OCI-LY3 (cell line): ENCODE measurements at regions not wholly inside any gene's neighbourhood (a gene's known extent, or its start where the extent isn't known, plus 50 kb on each side); places are given as distances from the start of the nearest gene placed in this dataset.

ENCODE experiments used
- H2AFZ ChIP-seq: fragments of 200-600, 300-600 bp; shearing (Covaris generic); 2 replicates; pipeline ENCODE4 v1.6.0; 2014; ENCODE audit warnings: antibody characterized with exemption, low read depth, low read length
- H3K27ac ChIP-seq: fragments of 200-600, 300-600 bp; sonication (generic); 2 replicates; pipeline ENCODE4 v1.5.1; 2014; ENCODE audit warnings: mild to moderate bottlenecking, low read length, moderate library complexity, mixed read lengths
- H3K27me3 ChIP-seq: fragments of 200-600, 300-600 bp; sonication (generic); 2 replicates; pipeline ENCODE4 v1.6.1; 2014; ENCODE audit warnings: low read depth, low read length, mixed read lengths
- H3K36me3 ChIP-seq: fragments of 200-600, 300-600 bp; sonication (generic); replicated peaks from 2 replicates; pipeline ENCODE3; 2014; ENCODE audit warnings: low read depth, low read length, mixed read lengths
- H3K4me1 ChIP-seq: fragments of 300-600, 200-600 bp; sonication (generic); 2 replicates; pipeline ENCODE4 v1.6.1; 2014; ENCODE audit warnings: low read length, mixed read lengths
- H3K4me2 ChIP-seq: fragments of 200-600, 300-600 bp; sonication (generic); 2 replicates; pipeline ENCODE4 v1.6.1; 2014; ENCODE audit warnings: low read length, mixed read lengths
- H3K4me3 ChIP-seq: fragments of 300-600, 200-600 bp; sonication (generic); 2 replicates; pipeline ENCODE4 v1.5.1; 2014; ENCODE audit warnings: antibody characterized with exemption, mild to moderate bottlenecking, low read length, moderate library complexity
- H3K79me2 ChIP-seq: fragments of 300-600, 200-600 bp; shearing (Covaris generic); 2 replicates; pipeline ENCODE4 v1.6.1; 2014; ENCODE audit warnings: mild to moderate bottlenecking, low read length, mixed read lengths
- H3K9ac ChIP-seq: fragments of 300-600, 200-600 bp; shearing (Covaris generic); 2 replicates; pipeline ENCODE4 v1.6.0; 2014; ENCODE audit warnings: mild to moderate bottlenecking, low read length, moderate library complexity
- H3K9me3 ChIP-seq: fragments of 200-600, 300-600 bp; shearing (Covaris generic); 2 replicates; pipeline ENCODE4 v1.6.1; 2014; ENCODE audit warnings: low read length, mixed read lengths; ENCODE audit not compliant: insufficient read depth
- H4K20me1 ChIP-seq: fragments of 200-600, 300-600 bp; sonication (generic); 2 replicates; pipeline ENCODE4 v1.6.1; 2016; ENCODE audit warnings: low read length, mixed read lengths; ENCODE audit not compliant: insufficient read depth
- EZH2phosphoT487 ChIP-seq: fragments of 200-600 bp; shearing (Covaris generic); IDR thresholded peaks from 2 replicates; pipeline ENCODE4 v1.6.1; 2018; ENCODE audit warnings: antibody characterized with exemption, mixed run types, low read depth
- TF ChIP-seq, protein P1 (sequence below): fragments of 200-600, 300-600 bp; sonication (generic); IDR thresholded peaks from 2 replicates; pipeline ENCODE4 v1.5.1; 2014; ENCODE audit warnings: antibody characterized with exemption, low read length, low read depth

DNA sequence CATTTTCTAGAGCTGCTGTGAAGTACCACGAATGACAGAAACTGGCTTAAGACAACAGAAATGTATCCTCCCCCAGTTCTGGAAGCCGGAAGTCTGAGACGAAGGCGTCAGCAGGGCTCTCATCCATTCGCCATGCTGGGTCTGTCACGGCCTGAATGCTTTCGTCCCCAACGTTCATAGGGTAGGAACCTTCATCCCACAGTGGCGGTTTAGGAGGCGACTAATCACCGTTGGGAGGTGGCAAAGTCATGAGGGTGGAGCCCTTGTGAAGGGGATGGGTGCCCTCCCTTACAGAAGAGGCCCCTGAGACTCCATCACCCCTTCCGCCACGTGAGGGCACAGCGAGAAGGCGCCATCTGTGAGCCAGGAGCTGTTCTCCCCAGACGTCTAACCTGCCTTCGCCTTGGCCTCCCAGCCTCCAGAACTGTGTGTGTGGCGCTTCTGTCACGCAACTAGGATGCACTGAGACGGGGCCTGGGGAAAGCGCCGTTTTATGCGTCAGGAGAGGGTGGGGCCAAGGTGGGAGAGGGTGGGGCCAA is 250.3 kb downstream of the TTLL2 start:
- peaks cover 9% of the 10 kb centered on the region; the same call in 1 of the 2 replicates for H3K4me1 ChIP-seq
- TF ChIP-seq EZH2phosphoT487 = no peak
- TF ChIP-seq, protein P1, sequence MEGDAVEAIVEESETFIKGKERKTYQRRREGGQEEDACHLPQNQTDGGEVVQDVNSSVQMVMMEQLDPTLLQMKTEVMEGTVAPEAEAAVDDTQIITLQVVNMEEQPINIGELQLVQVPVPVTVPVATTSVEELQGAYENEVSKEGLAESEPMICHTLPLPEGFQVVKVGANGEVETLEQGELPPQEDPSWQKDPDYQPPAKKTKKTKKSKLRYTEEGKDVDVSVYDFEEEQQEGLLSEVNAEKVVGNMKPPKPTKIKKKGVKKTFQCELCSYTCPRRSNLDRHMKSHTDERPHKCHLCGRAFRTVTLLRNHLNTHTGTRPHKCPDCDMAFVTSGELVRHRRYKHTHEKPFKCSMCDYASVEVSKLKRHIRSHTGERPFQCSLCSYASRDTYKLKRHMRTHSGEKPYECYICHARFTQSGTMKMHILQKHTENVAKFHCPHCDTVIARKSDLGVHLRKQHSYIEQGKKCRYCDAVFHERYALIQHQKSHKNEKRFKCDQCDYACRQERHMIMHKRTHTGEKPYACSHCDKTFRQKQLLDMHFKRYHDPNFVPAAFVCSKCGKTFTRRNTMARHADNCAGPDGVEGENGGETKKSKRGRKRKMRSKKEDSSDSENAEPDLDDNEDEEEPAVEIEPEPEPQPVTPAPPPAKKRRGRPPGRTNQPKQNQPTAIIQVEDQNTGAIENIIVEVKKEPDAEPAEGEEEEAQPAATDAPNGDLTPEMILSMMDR = no peak

DNA sequence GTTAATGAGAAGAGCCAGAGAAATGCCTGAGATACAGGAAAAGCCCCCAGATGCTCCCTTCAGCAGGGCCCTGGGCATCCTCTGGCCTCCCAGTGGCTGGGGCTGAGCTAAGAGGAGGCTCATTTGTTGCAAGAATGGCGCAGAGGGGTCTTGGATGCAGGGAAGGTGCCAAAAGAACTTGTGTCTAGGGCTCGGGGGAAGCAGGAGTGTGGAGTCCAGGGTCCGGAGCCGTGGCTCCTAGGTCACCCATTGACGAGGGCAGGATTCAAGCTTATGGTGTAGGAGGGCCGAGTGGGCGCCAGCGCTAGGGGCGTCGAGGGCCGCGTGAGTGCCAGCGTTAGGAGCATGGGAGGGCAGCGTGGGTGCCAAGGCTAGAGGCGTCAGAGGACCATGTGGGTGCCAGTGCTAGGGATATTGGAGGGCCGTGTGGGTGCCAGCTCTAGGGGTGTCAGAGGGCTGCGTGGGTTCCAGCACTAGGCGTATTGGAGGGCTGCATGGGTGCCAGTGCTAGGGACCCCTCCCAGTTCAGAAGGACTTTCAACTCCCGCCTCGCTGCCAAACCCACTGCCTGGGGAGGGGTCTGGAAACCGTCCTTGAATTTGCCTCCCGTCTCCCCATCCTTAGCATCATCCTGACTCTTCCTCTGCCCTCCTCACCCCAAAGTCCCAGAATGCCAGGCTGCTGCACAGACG is 250.5 kb upstream of the AFDN start:
- no peak overlapping the region for H3K4me2 ChIP-seq
- no peaks in the 10 kb centered on the region for H4K20me1 ChIP-seq
- no peak overlapping the region for H3K4me3 ChIP-seq
- no peak for TF ChIP-seq EZH2phosphoT487
- TF ChIP-seq, protein P1 = no peak
- H3K27me3 ChIP-seq = no peaks in the 10 kb centered on the region
- no peak overlapping the region for H2AFZ ChIP-seq
- H3K9me3 ChIP-seq = no peaks in the 10 kb centered on the region
- no peak overlapping the region for H3K9ac ChIP-seq
- no peaks in the 10 kb centered on the region for H3K79me2 ChIP-seq
- H3K4me1 ChIP-seq = peaks cover 9% of the 10 kb centered on the region; the same call in 1 of the 2 replicates
- H3K36me3 ChIP-seq = no peaks in the 10 kb centered on the region
- H3K27ac ChIP-seq = no peak overlapping the region

More for the DNA sequence above, 250.3 kb downstream of the TTLL2 start:
- no peaks in the 10 kb centered on the region for H3K27me3 ChIP-seq
- no peaks in the 10 kb centered on the region for H3K36me3 ChIP-seq
- H4K20me1 ChIP-seq = no peaks in the 10 kb centered on the region
- no peak overlapping the region for H3K4me2 ChIP-seq
- H3K79me2 ChIP-seq = no peaks in the 10 kb centered on the region
- no peak overlapping the region for H3K9ac ChIP-seq
- H3K4me3 ChIP-seq = no peak overlapping the region
- no peaks in the 10 kb centered on the region for H3K9me3 ChIP-seq
- H3K27ac ChIP-seq = no peak overlapping the region
- H2AFZ ChIP-seq = no peak overlapping the region

DNA sequence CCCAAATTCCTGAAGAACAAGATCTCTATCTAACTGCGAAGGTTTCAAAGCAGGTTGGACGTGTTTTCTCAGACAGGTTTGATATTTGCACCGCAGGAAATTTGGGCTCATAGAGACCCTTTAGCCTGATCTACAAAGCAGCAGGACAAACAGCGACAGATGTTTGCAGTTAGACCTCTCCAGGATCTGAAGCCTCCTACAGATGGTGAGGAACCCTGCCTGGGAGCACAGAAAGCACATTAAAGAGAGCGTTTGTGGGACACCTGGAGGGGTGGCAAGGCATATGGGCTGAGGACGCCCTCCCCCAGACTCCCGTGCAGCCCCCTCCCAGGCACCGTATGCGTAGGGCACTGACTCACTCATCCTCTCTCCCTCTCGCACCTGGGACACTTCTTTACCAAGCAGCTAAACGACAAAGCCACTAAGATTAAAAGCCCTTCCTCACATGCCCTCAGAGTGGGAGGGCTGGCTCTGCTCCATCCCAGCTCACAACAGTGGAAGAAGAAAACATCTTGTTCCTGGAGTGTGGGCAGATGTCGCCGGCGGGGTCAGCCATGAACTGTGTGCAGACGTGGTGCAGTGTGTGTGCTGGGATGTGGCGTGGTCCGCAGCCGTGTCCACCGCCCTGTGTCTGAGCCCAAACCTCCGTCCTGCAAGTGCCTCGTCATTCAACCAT is 249.7 kb upstream of the AFDN start:
- no peak overlapping the region for H3K4me3 ChIP-seq
- no peaks in the 10 kb centered on the region for H3K36me3 ChIP-seq
- H3K9me3 ChIP-seq = no peaks in the 10 kb centered on the region
- H3K9ac ChIP-seq = no peak overlapping the region
- no peak overlapping the region for H3K4me2 ChIP-seq
- no peak overlapping the region for H3K27ac ChIP-seq
- TF ChIP-seq, protein P1 = no peak
- no peak for TF ChIP-seq EZH2phosphoT487
- H3K27me3 ChIP-seq = no peaks in the 10 kb centered on the region
- H3K4me1 ChIP-seq = peaks cover 9% of the 10 kb centered on the region; the same call in 1 of the 2 replicates
- H3K79me2 ChIP-seq = no peaks in the 10 kb centered on the region
- H2AFZ ChIP-seq = no peak overlapping the region
- H4K20me1 ChIP-seq = no peaks in the 10 kb centered on the region

DNA sequence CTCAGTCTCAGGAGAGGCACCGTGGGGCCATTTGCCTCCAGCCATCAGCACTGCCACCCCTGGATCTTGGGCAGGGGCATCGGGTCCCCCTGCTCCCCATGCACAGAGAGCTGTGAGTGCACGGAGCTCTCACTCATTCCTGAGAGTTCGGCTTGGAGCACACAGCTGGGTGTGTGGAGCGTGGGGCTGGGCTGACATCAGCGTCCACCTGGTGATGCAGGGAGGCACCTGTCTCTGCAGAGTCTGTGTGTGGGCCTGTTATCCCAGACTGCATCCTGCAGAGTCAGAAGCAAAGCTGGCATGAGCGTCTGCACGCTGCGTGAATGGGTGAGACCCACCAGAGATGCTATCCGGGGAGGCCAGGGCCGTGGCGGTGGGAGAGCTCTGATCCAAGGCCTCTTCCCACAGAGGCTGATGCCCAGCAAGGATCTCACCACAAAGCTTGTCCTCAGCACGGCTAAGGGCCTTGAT is 248.8 kb upstream of the AFDN start:
- no peak overlapping the region for H2AFZ ChIP-seq
- H4K20me1 ChIP-seq = no peaks in the 10 kb centered on the region
- H3K27me3 ChIP-seq = no peaks in the 10 kb centered on the region
- H3K79me2 ChIP-seq = no peaks in the 10 kb centered on the region
- H3K27ac ChIP-seq = no peak overlapping the region
- peaks cover 7% of the 10 kb centered on the region; the same call in 1 of the 2 replicates for H3K4me1 ChIP-seq
- no peak overlapping the region for H3K4me2 ChIP-seq
- TF ChIP-seq, protein P1 = no peak
- TF ChIP-seq EZH2phosphoT487 = no peak
- H3K36me3 ChIP-seq = no peaks in the 10 kb centered on the region
- no peaks in the 10 kb centered on the region for H3K9me3 ChIP-seq
- H3K4me3 ChIP-seq = no peak overlapping the region
- no peak overlapping the region for H3K9ac ChIP-seq
